GM18499 (cell line): ENCODE measurements at regions not wholly inside any gene's neighbourhood (a gene's known extent, or its start where the extent isn't known, plus 50 kb on each side); places are given as distances from the start of the nearest gene placed in this dataset.

Experiments used
- ATAC-seq: cut with Tn5 transposase; IDR thresholded peaks from one replicate; pipeline ENCODE4 v1.9.1; 2021; ENCODE audit warnings: moderate number of reproducible peaks; ENCODE audit not compliant: insufficient read depth, unreplicated experiment

DNA sequence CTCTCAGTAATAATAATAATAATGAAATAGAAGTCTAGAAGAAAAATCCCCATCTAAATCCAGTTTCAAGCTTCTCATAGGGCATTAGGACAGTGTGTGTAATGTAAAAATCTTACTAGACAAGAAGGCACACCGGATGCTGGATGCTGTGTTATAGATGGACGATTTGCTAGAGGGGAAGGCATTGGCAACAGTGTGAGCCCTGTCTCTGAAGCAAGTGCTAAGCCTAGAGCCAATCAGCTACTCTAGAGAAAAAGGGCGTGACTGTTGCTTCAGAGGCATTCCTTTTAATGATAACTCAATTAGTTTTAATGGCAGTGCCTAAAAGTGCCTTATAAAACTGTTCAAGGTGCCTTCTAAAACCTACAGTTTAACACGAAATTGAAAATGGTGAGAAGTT is 344.9 kb downstream of the TDRD15 start:
- ATAC-seq: no peak

DNA sequence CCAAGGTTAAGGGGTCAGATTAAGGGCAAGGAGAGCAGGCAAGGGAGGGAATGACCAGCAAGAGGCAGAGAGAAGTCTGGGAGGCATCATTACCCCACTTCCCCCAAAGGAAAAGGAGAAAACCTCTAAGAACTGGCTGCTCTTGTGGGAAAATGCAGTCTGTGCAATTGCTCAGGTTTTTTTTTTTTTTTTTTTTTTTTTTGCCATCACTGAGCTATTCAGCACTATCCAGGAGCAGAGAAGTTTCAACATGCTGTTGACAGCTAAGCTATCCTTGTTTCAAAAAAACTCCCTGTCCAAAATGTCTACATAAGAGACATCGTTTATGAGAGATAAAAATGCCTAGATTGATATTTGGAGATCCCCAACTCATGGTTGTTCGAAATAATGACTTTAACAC is 345.4 kb downstream of the TDRD15 start:
- no peak for ATAC-seq

DNA sequence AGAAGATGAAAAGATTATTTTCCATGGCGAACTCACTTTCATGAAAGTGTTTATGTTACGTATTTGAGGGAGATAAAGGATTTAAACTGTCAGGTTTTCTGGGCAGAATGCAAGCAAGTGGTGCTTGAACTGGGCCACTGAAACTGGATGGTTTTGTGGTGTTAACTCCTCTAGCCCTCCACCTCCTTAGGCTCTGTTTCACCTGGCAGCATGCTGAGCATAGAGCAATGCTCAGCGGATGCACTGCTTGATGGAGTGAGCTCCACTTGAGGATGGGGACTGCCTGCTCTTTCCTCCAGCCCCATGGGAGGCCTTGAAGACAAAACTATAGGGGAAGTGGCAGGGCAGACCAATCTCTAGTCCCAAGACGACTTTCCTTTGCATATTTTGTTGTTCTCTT is 345.8 kb downstream of the TDRD15 start:
- ATAC-seq: no peak

DNA sequence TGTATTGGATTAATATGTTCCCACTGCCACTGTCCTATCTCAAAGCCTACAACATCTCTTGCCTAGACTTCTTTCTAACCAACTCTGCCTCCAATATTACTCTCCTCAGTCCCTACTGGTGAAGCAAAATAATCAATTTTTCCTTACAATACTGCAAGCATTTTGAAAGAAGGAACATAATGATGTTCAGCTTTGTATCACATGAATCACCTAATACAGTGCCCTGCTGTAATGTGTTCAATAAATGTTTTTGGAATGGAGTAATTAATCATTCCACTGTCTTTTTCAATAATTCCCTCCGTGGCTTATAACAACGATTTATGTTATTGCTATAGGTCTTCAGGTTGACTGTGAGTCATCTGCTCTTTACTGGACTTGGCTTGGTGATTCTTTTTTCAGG is 356.4 kb downstream of the TDRD15 start:
- no peak for ATAC-seq

DNA sequence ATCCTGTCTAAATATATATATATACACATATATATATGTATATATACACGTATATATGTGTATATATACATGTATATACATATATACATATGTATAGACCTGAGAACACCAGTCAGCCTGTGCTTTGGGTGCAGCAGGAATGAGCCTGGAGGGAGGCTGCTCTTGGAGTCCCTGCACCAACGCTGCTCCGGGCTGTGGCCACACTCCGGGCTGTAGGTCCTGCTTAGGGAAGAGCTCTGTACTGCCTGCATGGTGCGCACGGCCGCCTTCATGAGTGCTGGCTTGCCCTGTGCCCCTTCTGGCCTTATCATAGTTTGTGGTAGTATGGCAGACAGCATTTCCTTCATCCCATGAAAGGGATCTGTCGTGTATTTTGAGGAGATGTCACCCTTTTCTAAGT is 360.9 kb downstream of the TDRD15 start:
- ATAC-seq: no peak

DNA sequence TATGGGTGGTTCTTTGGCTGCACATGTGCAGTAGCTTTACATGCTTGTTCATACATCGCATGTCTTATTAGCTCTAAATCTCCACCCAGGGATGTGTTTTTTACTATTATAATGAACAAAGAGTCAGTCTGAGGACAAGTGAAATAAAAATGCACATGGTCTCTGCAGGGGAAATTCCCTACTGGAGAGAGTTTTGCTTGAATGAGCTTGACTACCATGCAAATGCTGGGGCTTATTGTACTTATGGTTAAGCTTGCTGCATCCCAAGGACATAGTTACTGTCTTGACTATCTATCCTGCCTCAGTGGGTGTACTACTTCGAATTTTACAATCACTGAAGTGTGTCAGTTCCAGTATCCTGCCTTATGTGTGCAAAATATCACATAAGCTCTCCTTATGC is 362.7 kb downstream of the TDRD15 start:
- ATAC-seq: no peak

DNA sequence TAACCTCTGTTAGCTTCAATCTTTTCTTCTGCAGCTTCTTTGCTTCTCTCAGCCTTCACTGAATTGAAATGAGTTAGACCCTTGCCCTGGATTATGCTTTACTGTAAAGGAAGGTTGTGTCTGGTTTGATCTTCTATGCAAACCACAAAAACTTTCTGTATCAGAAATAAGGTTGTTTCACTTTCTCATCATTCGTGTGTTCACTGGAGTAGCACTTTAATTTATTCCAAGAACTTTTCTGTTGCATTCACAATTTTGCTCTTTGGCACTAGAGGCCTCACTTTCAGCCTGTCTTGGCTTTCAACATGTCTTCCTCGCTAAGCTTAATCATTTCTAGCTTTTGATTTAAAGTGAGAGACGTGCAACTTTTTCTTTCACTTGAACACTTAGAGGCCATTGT is 365.3 kb downstream of the TDRD15 start:
- ATAC-seq: no peak

DNA sequence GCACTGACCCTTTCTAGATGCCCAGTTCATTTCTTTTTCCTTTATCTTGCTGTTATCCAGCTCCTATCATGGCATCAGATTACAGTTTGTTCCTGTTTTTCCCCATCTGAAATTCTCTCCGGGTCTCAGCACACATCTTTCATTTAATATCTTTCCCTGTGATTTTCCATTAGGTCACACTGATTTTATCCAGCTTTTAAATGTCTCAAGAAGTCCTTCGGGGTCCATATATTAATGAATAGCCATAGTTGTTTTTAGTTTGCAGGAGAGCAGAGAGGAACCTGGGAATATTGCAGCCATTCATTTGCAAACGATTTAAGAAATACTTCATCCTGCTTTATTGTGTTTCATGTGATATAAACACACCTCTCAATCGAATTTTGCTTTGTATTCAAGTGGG is 374.2 kb downstream of the TDRD15 start:
- no peak for ATAC-seq

DNA sequence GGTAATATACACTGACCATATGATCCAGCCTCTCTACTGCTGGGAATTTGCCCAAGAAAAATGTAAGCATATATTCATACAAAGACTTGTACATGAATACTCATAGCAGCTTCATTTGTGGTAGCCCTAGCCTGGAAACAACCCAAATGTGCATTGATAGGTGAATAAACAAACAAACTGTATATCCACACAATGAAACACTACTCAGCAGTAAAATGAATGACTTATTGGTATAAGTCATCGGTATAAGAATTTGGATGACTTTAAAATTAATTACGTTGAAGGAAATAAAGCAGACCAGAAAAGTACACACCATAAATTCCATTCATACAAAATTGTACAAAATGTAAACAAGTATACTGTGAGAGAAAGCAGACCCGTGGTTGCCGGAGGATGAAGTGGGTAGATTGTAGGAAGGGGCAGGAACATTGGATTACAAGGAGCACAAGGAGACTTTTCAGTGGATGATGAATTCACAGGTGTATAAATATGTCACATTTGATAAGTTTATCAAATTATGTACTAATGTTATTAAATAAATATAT is 376.7 kb downstream of the TDRD15 start:
- ATAC-seq: no peak

DNA sequence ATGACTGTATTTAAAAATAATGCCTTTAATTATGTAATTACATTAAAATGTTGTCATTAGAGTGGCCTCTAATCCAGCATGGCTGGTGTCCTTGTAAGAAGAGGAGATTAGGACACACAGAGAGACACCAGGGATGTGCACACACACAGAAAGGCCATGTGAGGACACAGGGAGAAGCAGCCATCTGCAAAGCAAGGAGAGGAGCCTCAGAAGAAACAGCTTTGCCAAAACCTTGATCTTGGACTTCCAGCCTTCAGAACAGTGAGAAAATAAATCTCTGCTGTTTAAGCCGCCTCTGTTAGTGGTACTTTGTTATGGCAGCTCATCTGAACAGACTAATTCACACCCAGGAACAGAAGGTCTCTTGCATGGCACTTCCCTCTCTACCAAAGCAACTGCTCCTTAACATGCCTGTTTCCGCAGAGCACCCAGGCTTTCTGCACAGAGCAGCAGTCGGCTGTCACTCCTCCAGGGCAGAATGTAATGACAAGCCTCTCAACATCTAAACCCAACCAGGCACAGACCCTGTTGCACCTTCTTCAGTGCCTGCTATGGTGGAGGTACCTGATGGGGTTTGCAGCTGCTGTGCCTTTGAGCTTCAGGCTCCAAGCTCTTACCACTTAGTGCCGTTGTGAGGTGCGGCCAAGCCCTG is 377.7 kb downstream of the TDRD15 start:
- no peak for ATAC-seq

DNA sequence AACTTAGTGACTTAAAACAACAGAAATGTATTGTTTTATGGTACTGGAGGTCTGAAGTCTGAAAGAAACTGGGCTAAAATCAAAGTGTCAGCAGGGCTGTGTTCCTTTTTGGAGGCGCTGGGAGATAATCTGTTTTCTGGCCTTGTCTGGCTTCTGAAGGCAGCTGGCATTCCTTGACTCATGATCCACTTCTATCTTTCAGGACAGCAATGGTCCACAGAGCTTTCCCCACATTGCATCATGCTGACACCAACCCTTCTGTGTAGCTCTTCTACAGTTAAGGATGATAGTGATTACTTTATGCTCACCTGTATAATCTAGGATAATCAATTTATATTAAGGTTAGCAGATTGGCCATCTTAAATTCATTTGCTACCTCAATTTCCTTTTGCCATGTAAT is 392.1 kb downstream of the TDRD15 start:
- no peak for ATAC-seq

DNA sequence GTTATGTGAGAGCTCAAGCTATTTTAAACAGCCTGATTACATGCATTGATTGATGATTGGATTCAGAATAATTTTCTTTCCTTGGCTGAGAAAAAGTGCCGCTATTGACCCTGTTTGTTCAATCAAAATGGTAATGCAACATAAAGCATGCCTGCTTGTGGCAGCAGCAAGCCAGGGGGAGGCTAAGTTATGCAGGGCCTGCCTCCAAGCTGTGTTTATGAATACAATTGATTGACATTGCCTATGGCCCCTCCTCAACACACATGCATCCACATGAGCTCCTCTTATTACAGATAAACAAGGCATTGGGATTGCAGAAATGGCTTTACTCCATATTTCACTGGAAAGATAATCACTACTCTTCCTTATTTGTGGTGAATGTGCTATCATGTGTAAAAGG is 395.6 kb downstream of the TDRD15 start:
- no peak for ATAC-seq

DNA sequence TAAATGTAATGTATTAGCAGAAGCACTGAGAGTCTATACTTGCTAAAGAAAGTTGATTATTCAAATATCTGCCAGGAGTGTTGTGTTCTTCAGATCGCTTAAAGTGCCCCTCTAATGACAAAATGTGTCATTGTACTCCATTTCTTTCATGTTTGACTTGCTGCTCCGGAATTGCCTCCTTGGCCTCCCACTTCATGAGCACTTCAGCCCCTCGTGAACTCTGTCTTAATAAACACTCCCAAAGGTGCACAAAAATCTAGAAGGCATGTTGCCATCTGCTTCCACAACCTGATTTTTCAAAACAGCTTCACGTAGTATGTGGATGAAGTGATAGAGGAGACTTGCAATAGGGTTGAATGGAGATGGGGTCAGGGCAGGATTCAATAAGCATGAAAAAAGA is 396.1 kb downstream of the TDRD15 start:
- no peak for ATAC-seq

DNA sequence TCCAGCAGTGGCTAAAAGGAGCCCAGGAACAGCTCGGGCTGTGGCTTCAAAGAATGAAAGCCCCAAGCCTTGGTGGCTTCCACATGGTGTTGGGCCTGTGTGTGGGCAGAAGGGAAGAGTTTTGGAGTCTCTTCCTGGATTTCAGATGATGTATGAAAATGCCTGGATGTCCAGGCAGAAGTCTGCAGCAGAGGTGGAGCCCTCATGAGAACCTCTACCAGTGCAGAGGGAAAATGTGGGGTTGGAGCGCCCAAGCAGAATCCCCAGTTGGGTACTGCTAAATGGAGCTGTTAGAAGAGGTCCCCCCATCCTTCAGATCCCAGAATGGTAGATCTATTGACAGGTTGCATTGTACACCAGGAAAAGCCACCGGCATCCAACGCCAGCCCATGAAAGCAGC is 412.1 kb downstream of the TDRD15 start:
- no peak for ATAC-seq

DNA sequence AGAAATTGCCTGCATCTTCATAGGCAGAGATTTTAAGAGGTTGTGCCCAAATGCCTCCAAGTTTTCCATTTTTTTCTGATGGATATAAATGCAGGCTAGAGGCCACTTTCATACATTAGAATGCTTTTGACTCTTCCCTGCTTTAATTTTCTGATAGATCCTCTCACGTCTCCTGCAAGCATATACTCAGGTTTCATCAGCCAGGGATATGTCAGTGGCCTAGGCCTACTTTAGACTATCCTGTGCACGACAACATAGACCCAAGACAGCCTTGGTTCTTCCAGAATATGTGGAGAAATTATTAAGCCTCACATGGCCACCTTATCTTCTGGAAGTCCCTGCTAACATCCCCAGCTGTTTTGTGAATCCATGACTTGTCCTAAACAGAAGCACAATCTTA is 415.9 kb downstream of the TDRD15 start:
- no peak for ATAC-seq

DNA sequence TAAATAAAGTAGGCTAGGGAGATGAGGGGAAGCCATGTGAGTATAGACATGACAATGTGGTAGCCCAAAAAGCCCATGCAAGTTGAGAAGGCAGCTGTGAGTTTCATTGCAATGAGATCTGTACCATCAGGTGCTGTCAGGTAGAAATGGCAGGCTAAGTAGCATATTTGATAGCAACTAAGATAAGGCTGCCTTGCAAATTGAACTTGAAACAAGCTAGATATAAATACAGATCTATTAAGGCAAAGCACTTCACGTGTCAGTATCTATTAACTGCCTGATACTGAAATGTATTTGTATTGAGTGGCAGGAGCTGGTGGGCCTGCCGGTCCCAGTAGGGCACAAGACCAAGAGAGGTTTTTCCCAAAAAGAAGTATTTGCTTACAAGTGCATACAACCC is 419.9 kb downstream of the TDRD15 start:
- no peak for ATAC-seq

DNA sequence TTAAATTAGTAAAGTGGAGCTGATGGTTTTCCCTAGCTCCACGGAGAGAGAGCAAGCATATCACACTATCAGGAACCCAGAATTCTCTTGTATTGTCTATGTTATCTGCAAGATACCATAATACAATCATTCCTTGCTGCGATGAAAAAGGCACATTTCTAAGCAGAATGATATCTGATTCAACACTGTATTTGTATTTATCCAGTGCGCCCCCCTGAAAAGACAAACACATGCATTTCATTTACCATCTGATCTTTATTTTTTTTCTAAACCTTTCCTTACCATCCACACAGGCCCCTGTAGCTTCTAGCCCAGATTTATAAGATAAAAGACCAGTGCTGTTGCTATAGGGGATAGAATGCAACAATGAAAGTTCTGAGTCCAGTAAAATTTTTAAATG is 420.6 kb downstream of the TDRD15 start:
- no peak for ATAC-seq

DNA sequence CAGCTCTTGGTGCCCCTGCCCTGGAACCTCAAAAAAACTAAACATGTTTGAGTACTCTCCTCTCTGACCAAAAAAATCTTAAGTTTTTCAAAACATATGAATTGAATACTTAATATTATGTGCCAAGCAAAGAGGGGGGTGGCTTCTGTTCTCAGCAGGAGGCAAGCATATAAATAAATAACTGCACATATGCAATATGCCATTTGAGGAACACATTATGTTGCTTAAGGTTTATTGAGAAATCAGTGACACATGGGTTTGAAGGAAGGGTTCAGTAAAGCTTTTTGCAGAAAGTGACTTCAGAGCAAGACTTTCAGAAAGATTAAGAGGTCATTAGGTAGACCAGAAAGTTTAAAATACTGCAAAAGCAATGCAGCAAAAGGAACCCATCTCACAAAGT is 429.2 kb downstream of the TDRD15 start:
- no peak for ATAC-seq

DNA sequence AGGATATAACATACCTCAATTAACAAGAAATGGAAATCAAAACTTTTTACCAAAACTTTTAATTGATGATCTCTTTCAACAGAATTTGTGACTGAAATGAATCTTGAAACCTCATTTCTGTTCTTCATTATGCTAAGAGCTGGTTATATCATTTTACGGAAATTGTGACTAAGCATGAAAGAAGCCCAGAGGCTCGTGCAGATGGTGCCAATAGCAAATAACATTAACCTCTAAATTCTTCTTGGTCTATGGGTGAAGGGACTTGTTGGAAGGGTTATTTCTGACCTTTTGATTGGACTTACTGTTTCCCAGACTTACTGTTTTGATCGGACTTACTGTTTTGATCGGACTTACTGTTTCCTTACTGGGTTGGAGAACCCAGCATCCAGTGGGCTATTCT is 435.6 kb downstream of the TDRD15 start:
- ATAC-seq: no peak

DNA sequence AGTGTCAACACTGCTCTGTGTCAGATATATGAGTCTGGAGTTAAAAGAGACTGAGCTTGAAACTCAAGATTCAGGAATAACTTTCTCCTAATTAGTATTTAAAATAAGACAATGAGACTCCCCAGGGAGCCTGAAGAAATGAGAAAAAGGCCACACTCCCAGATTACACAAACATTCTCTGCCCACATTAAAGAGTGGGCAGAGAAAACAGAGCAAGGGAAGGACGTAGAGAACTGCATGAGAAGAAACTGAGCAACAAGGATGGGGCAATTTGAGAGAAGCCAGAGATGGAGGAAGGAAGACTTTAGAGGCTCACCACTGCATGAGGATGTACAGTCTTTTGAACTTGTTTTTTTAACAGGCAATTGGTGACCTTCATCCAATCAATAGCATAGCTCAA is 438.2 kb downstream of the TDRD15 start:
- no peak for ATAC-seq

DNA sequence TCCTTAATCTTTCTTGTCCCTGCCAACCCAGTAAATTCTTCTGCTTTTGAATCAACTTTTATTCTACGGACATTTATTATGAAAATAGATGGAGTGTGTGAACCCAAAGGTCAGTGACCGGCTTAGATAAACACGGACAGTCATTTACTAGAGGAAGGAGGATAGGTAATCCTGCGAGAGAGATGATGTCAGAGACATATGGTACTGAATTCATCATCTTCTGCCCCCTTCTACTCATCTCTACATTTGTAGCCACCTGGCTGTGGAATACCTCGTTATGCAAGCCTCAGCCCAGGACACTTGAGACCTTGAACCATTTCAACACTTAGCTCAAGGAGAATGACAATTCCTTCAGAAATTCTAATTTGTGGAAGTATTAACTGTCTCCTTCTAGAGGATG is 443.6 kb downstream of the TDRD15 start:
- no peak for ATAC-seq

DNA sequence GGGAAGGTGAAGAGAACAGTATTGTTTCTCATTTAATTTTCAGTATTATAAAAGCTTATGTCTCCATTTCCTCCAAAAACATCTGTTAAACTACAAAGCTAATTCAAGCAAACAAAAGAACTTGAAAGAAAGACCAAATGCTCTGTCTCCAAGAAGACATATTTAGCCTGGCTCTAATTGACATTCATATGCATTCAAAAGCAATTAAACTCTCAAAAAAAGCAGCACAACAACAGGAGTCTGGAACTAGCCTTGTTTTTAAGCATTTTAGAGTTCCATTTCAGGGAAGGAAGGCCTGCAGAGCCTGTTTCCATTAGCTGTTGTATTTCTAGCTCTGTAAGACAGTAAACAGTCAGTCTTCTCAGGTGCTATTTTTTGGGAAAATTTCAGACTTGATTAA is 447.9 kb downstream of the TDRD15 start:
- ATAC-seq: no peak

DNA sequence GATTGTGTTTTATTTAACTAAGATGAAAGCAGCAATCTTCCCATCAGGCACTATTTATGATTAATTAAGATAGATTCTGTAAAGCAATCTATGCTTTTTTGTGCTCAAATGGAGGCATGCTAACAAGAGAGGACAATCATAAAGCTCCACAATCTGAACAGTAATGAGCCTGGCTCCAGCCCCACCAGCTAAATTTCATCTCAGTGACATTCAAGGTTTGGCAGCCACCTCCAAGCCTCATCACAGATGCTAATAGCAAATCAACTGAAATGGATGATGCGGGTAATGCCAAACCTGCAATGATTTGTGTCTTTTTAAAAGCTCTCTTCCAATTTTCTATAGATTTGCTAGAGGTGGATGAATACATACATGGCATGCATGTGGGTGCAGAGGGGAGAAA is 456.6 kb downstream of the TDRD15 start:
- ATAC-seq: no peak
